Hepatocyte (in vitro differentiated cells): ENCODE measurements at regions not wholly inside any gene's neighbourhood (a gene's known extent, or its start where the extent isn't known, plus 50 kb on each side); places are given as distances from the start of the nearest gene placed in this dataset.

Experiments
- DNase-seq: peaks from one replicate; pipeline ENCODE4 v3.0.0-alpha.2; 2016; ENCODE audit warnings: low spot score
- H2AFZ ChIP-seq: fragments of 200-600 bp; sonication (generic); 2 replicates; pipeline ENCODE4 v1.6.0; 2016; ENCODE audit warnings: antibody characterized with exemption, mild to moderate bottlenecking
- H3K27ac ChIP-seq: fragments of 200-600 bp; sonication (generic); 2 replicates; pipeline ENCODE4 v1.5.1; 2016; ENCODE audit warnings: mild to moderate bottlenecking
- H3K27me3 ChIP-seq: fragments of 200-600 bp; sonication (generic); 2 replicates; pipeline ENCODE4 v1.6.1; 2016
- H3K36me3 ChIP-seq: fragments of 200-600 bp; sonication (generic); replicated peaks from 2 replicates; pipeline ENCODE4 v1.5.1; 2016; ENCODE audit warnings: low read depth; ENCODE audit not compliant: insufficient read depth
- H3K4me1 ChIP-seq: fragments of 200-600 bp; sonication (generic); 2 replicates; pipeline ENCODE4 v1.5.1; 2016; ENCODE audit warnings: mild to moderate bottlenecking, moderate library complexity; ENCODE audit not compliant: insufficient read depth
- H3K4me2 ChIP-seq: fragments of 200-600 bp; sonication (generic); 2 replicates; pipeline ENCODE4 v1.6.0; 2016
- H3K4me3 ChIP-seq: fragments of 200-600 bp; sonication (generic); 2 replicates; pipeline ENCODE4 v1.5.1; 2016; ENCODE audit warnings: mild to moderate bottlenecking
- H3K79me2 ChIP-seq: fragments of 200-600 bp; sonication (generic); 2 replicates; pipeline ENCODE4 v1.6.0; 2017; ENCODE audit warnings: mild to moderate bottlenecking
- H3K9me2 ChIP-seq: fragments of 200-600 bp; sonication (generic); replicated peaks from 2 replicates; pipeline ENCODE4 v1.6.0; 2017; ENCODE audit warnings: mild to moderate bottlenecking; ENCODE audit not compliant: insufficient read depth
- H3K9me3 ChIP-seq: fragments of 200-600 bp; sonication (generic); 2 replicates; pipeline ENCODE4 v1.5.1; 2016; ENCODE audit warnings: low read depth, mild to moderate bottlenecking
- H4K20me1 ChIP-seq: fragments of 200-600 bp; sonication (generic); 2 replicates; pipeline ENCODE4 v1.6.0; 2016; ENCODE audit warnings: mild to moderate bottlenecking; ENCODE audit not compliant: insufficient read depth, poor library complexity, severe bottlenecking
- CTCF ChIP-seq: fragments of 200-600 bp; sonication (generic); IDR thresholded peaks from 2 replicates; pipeline ENCODE4 v1.5.1; 2016; ENCODE audit warnings: antibody characterized with exemption, mild to moderate bottlenecking; ENCODE audit not compliant: poor library complexity
- EZH2 ChIP-seq: fragments of 200-600 bp; sonication (generic); IDR thresholded peaks from 2 replicates; pipeline ENCODE4 v1.6.1; 2016; ENCODE audit warnings: antibody characterized with exemption, mild to moderate bottlenecking, borderline replicate concordance
- EZH2phosphoT487 ChIP-seq: fragments of 200-600 bp; sonication (generic); IDR thresholded peaks from one replicate; pipeline ENCODE4 v1.6.1; 2018; ENCODE audit warnings: antibody characterized with exemption, mild to moderate bottlenecking, low read depth, moderate library complexity; ENCODE audit not compliant: unreplicated experiment, severe bottlenecking
- WGBS: methylation state at CpG from one replicate; pipeline ENCODE4 v1.1.6; 2016; ENCODE audit warnings: low lambda C conversion rate; ENCODE audit errors: missing lambda C conversion rate; 5-methylcytosine and 5-hydroxymethylcytosine counted together

DNA sequence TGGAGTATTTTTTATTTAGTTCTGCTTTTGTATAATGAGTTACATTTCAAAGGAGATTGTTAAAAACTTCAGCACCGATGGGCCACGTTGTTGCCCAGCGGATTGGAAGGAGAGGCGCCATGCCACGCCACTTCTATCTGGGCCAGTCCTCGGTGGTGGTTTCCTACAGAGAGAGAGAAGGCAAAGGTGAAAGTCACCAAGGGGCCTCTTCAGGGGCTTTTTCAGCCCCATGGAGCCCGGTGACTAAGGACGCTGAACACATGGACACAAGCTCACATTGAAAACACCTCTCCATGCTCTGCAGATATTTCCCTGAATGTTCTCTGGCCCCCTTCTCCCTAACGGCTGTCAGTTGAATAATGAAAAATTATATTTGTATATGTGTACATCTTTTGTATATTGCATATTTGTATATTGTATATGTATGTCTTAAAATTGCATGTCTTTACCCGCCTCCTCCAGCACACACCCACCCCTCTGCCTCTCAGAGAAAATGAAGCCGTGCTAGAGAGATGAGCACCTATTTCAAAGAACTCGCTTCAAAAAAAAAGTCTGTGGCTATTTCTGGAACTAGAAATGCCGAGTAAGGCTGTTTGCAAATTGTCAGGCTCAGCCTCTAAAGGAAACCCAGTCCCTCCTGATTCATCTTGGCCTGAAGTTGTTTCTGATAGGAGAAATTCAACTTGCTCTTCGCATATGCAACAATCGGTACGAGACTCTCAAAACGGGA is 91.9 kb upstream of the CDH4 start:
- TF ChIP-seq EZH2 (no peak), CTCF (no peak), EZH2phosphoT487 (no peak)
- 81% methylated on average over 17 of the region's 17 CpGs for WGBS

GRCh38 chr20:61161726-61162390 is 90.2 kb upstream of the CDH4 start:
- no peaks in the 10 kb centered on the region for H3K79me2 ChIP-seq
- no peaks in the 10 kb centered on the region for H3K9me3 ChIP-seq
- DNase-seq = no peak
- 84% methylated on average over 8 of the region's 8 CpGs for WGBS
- H3K4me2 ChIP-seq = no peak overlapping the region
- no peaks in the 10 kb centered on the region for H3K4me1 ChIP-seq
- H3K9me2 ChIP-seq = no peaks in the 10 kb centered on the region
- H3K4me3 ChIP-seq = no peak overlapping the region
- H3K36me3 ChIP-seq = no peaks in the 10 kb centered on the region
- H3K27ac ChIP-seq = no peak overlapping the region
- H3K27me3 ChIP-seq = peaks cover 23% of the 10 kb centered on the region
- H4K20me1 ChIP-seq = no peaks in the 10 kb centered on the region
- no peak overlapping the region for H2AFZ ChIP-seq
- no peak for TF ChIP-seq CTCF
- no peak for TF ChIP-seq EZH2phosphoT487
- no peak for TF ChIP-seq EZH2

More for the DNA sequence above, 91.9 kb upstream of the CDH4 start:
- peaks cover 27% of the 10 kb centered on the region for H3K27me3 ChIP-seq
- no peak for DNase-seq
- H3K27ac ChIP-seq = no peak overlapping the region
- no peaks in the 10 kb centered on the region for H3K79me2 ChIP-seq
- no peaks in the 10 kb centered on the region for H3K9me3 ChIP-seq
- H3K9me2 ChIP-seq = no peaks in the 10 kb centered on the region
- H2AFZ ChIP-seq = no peak overlapping the region
- no peaks in the 10 kb centered on the region for H4K20me1 ChIP-seq
- H3K4me2 ChIP-seq = no peak overlapping the region
- no peaks in the 10 kb centered on the region for H3K4me1 ChIP-seq
- H3K36me3 ChIP-seq = no peaks in the 10 kb centered on the region
- no peak overlapping the region for H3K4me3 ChIP-seq

GRCh38 chr20:61162451-61162850 is 89.6 kb upstream of the CDH4 start:
- H3K4me2 ChIP-seq = no peak overlapping the region
- no peak for DNase-seq
- no peaks in the 10 kb centered on the region for H3K4me1 ChIP-seq
- peaks cover 28% of the 10 kb centered on the region for H3K27me3 ChIP-seq
- H3K79me2 ChIP-seq = no peaks in the 10 kb centered on the region
- H4K20me1 ChIP-seq = no peaks in the 10 kb centered on the region
- no peak overlapping the region for H3K27ac ChIP-seq
- H3K9me3 ChIP-seq = no peaks in the 10 kb centered on the region
- WGBS = 84% methylated on average over 12 of the region's 12 CpGs
- no peak for TF ChIP-seq EZH2
- no peak for TF ChIP-seq CTCF
- no peak for TF ChIP-seq EZH2phosphoT487
- no peaks in the 10 kb centered on the region for H3K9me2 ChIP-seq
- H3K36me3 ChIP-seq = no peaks in the 10 kb centered on the region
- no peak overlapping the region for H3K4me3 ChIP-seq
- no peak overlapping the region for H2AFZ ChIP-seq
